ENCODE measurements at regions not wholly inside any gene's neighbourhood (a gene's known extent, or its start where the extent isn't known, plus 50 kb on each side); places are given as distances from the start of the nearest gene placed in this dataset.
"Not testable (repeated sequence)": the region's sequence is repeated elsewhere in the genome, so short reads cannot be mapped to it uniquely, and the experiment has no call there.

DNA sequence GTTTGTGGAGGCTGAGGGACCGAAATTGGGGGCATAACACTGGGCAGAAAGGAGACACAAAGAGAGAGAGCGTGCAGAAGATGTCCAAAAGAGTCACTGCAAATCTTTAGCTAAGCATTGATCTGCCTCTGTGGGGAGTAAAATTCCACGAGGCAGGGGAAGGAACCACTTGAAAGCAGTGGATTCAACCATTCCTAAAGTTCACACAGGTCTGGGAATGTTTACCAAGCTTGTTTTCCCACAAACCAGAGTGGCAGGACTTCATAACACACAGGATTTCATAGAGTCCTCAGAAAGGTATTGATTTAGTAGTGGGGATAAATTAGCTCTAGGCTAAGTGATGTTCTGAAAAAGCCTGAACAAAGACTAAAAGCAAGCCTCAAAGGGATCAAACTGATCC is 66.1 kb upstream of the RPL38 start:
- TF ChIP-seq POLR2A (IDR thresholded peaks at IDR 0.05; ENCODE audit: low read depth, low read length) = no peak
- no peak for FAIRE-seq
- no peak for DNase-seq (ENCODE audit: insufficient read length, low spot score)

DNA sequence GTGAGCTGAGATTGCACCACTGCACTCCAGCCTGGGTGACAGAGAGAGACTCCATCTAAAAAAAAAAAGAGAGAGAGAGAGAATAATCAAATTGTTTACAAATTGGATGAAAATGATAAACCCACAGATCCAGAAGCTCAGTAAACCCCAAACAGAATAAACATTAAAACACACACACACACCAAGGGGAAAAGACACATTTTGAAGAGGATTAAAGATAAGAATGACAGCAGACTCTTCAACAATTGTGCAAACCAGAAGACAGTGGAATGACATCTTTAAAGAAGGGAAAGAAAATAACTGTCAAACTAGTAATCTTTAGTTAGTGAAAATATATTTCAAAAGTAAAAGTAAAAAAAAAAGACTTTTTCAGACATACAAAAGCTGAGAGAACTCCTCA is 64.4 kb upstream of the RPL38 start:
- DNase-seq (ENCODE audit: insufficient read length, low spot score) = no peak
- no peak for FAIRE-seq
- no peak for TF ChIP-seq POLR2A (IDR thresholded peaks at IDR 0.05; ENCODE audit: low read depth, low read length)

DNA sequence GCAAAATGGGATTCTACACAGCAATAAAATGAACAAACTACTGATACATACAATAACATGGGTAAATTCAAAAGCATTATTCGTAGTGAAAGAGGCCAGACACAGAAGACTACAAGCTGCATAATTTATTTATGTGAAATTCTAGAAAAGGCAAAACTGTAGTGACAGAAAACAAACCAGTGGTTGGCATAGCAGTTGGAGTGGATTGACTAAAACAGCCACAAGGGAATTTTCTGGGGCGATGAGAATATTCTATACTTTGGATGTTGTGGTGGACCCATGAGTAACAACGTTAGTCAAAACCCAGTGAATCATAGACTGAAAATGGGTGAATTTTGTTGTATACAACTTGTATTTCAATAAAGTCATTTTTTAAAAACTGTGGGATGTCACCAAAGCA is 63.2 kb upstream of the RPL38 start:
- TF ChIP-seq POLR2A (IDR thresholded peaks at IDR 0.05; ENCODE audit: low read depth, low read length) = no peak
- DNase-seq (ENCODE audit: insufficient read length, low spot score) = no peak
- FAIRE-seq = no peak

DNA sequence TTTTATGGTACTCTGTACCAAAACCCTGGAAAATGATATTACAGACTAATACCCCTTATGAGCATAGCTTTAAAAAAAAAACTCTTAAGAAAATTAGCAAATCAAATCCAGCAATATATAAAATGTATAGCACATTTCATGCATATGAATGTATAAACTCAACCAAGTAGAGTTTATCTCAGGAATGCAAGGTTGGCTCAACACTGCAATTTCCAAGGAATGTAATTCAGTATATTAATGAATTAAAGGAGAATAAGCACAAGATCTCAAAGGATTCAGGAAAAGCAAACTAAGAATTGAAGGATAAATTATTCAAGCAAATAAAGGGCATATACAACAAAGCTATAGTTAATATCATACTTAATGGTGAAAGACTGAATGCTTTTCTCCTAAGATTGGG is 61.9 kb upstream of the RPL38 start:
- no peak for DNase-seq (ENCODE audit: insufficient read length, low spot score)

DNA sequence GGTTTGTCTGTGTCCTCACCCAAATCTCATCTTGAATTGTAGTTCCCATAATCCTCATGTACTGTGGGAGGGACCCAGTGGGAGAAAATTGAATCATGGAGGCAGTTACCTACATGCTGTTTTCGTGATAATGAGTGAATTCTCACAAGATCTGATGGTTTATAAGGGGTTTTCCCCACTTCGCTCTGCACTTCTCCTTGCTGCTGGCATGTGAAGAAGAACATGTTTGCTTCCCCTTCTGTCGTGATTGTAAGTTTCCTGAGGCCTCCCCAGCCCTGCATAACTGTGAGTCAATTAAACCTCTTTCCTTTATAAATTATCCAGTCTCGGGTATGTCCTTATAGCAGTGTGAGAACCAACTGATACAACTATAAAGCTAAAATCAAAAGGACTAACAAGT is 60.2 kb upstream of the RPL38 start:
- not testable (repeated sequence) for FAIRE-seq

More for the DNA sequence above, 61.9 kb upstream of the RPL38 start:
- FAIRE-seq = no peak
- no peak for TF ChIP-seq POLR2A (IDR thresholded peaks at IDR 0.05; ENCODE audit: low read depth, low read length)

DNA sequence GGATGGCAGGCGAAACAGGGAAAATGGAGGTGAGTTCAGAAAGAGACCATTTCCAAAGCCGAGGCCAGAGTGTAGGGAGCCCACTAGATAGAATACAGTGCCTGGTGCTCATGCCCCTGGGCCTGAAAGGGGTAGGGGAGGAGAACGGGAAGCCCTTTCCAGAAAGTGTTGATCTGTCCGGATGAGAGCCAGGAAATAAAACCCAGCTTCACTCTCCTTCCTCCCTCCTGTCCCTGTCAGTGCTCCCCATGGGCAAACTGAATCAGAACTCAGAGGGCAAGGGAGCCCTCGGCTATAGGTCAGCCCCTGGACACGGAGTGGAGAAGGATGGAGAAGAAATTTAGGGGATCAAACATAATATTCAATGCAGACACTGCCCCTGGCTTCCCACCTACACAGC is 57.7 kb upstream of the RPL38 start:
- no peak for TF ChIP-seq POLR2A (IDR thresholded peaks at IDR 0.05; ENCODE audit: low read depth, low read length)
- no peak for DNase-seq (ENCODE audit: insufficient read length, low spot score)
- no peak for FAIRE-seq

More for the DNA sequence above, 60.2 kb upstream of the RPL38 start:
- DNase-seq (ENCODE audit: insufficient read length, low spot score) = not testable (repeated sequence)

DNA sequence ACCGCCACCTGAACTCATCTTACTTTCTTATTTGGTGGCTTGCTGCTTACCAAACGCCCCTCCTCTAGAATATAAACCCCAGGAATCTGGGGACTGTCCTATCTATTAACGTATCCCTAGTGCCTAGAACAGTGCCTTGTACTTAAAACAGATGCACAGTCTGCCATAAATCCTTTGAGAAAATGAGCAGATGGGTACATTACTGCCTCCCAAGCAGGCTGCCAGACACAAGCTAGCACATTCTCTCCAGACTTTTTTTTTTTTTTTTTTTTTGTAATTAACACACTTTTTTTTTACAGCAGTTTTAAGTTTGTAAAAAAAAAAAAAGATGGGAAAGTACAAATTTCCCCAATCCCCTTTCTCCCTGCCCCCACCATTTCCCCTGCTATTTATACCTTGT is 57.3 kb upstream of the RPL38 start:
- no peak for DNase-seq (ENCODE audit: insufficient read length, low spot score)
- no peak for TF ChIP-seq POLR2A (IDR thresholded peaks at IDR 0.05; ENCODE audit: low read depth, low read length)
- FAIRE-seq = no peak

DNA sequence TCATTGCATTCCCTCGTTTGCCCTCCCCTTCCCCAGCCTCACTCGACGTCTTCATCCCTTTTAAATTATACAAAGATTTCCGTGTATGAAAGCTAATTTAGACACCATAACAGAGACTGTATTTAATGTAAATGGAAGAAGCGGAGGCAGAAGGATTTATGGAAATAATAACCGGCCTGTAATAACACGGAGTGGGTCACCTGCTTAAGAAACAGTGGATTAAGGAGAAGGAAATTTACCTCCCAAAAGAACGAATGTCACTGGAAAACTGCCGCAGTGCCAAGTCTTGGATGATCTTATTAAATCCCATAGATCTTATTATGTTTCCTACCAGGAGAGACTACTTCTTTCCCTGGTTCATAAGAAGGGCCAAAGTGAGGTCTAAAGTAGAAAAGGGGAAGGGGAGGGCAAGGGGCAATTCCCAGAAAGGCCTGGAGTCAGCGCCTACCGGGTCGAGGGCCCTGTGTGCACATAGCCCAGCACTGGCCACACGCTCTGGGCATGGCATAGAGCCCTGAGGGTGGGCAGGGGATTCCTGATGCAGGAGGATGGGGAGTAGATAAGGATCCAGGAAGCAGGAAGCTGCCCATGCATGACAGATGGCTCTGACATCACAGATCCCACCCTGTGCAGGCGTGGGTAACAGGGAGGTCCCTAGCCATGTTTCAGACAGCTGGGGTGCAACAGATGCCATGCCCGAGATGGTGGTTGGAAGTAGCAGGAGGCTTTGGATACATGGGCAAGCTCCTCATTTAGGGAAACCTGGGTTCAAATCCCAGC is 56.2 kb upstream of the RPL38 start:
- FAIRE-seq = no peak
- no peak for TF ChIP-seq POLR2A (IDR thresholded peaks at IDR 0.05; ENCODE audit: low read depth, low read length)
- no peak for DNase-seq (ENCODE audit: insufficient read length, low spot score)

DNA sequence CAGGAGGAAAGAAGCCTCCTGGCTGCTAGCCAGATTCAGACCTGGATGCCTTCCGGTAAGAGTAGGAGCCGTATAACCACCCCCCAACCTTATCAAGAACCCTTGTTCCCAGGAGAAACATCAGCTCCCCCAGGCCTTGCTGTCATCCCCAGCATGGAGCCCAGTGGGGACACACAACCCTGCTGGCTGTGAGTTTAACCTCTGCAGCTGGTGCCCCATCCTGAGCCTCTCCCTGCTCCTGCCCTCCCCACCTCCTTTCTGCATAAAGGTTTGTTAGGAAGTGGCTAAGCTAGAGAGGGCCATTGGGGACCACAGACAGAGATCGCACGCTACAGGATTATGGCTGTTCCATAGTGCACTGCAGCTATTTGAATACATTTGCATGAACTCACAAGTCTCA is 55.5 kb upstream of the RPL38 start:
- TF ChIP-seq POLR2A (IDR thresholded peaks at IDR 0.05; ENCODE audit: low read depth, low read length) = no peak
- FAIRE-seq = no peak
- no peak for DNase-seq (ENCODE audit: insufficient read length, low spot score)

DNA sequence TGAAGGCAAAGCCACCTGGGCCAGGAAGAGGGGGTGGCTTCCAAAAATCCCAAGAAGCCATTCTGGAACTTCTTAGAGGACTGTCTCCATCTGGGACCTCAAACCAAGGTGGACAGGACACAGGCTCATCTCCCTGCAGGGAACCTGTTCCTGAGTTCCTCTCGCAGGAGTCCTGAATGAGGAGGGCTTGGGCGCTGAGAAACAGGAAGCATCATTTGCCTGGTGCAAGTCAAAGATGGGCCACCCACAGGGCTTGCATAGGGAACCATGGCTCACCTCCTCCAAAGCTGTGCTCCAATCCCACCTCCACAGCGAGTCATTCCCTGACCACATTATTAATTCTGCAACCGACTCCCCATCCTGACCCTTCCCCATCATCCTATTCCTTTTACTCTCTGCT is 55.0 kb upstream of the RPL38 start:
- no peak for TF ChIP-seq POLR2A (IDR thresholded peaks at IDR 0.05; ENCODE audit: low read depth, low read length)
- FAIRE-seq (no peak), DNase-seq (ENCODE audit: insufficient read length, low spot score) (no peak)

DNA sequence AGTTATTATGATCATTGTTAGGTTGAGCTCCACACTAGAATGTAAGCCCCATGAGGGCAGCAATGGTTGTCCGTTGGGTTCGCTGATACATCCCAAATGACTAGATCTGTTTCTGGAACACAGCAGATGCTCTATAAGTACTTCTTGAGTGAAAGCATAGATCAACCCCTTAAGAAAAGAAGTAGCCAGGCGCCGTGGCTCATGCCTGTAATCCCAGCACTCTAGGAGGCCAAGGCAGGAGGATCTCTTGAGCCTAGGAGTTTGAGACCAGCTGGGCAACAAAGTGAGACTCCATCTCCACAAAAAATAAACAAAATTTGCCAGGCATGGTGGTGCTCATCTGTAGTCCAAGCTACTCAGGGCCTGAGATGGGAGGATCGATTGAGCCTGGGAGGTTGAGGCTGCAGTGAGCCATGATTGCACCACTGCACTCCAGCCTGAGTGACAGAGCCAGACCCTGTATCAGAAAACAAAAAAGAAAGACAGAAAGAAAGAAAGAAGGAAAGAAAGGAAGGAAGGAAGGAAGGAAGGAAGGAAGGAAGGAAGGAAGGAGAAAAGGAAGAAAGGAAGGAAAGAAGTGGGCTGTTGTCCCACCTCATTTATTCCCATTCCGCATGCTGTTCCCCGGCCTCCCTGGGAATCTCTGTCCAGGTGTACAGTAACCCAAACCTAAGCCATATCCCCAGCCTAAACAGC is 54.4 kb upstream of the RPL38 start:
- TF ChIP-seq POLR2A (IDR thresholded peaks at IDR 0.05; ENCODE audit: low read depth, low read length) = no peak
- FAIRE-seq (no peak), DNase-seq (ENCODE audit: insufficient read length, low spot score) (no peak)

DNA sequence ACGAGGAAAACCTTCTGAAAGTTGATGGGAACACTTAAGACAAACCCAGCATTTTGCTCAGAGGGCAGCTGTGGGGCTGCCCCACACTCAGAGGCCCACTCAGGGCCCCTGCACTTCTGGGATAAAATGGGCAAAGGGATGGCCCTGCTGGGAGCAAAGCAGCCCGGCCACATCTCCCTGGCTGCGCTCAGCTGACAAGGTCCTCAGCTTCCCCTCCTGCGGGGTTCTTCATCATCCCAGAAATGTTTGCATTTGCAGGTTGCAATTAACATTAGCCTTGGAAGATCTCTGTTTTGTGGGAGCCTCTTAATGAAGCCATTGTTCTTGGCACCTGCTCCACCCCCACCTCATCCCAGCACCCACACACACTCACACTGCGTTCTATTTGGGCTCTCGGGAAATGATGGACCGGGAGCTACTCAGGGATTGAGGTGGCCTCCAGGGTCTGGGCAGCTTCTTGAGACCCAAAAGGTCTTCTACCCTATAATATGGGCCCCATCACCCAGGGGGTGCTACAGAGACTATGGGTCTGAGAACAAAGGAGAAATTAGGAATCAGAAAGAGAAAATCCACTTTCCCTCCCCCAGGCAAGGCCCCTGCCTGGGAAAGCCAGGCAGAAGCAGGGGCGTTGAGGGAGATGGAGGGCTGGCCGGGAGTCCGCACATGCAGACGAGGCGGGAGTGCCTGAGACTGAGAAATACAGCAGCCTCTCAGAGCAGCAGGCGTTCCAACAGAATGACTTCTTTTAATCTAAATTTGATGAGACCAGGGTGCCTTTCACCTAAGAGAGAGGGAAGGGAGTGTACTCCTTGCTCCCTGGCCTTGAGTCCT is 53.7 kb upstream of the RPL38 start:
- DNase-seq (ENCODE audit: insufficient read length, low spot score) (no peak), FAIRE-seq (no peak)
- no peak for TF ChIP-seq POLR2A (IDR thresholded peaks at IDR 0.05; ENCODE audit: low read depth, low read length)

DNA sequence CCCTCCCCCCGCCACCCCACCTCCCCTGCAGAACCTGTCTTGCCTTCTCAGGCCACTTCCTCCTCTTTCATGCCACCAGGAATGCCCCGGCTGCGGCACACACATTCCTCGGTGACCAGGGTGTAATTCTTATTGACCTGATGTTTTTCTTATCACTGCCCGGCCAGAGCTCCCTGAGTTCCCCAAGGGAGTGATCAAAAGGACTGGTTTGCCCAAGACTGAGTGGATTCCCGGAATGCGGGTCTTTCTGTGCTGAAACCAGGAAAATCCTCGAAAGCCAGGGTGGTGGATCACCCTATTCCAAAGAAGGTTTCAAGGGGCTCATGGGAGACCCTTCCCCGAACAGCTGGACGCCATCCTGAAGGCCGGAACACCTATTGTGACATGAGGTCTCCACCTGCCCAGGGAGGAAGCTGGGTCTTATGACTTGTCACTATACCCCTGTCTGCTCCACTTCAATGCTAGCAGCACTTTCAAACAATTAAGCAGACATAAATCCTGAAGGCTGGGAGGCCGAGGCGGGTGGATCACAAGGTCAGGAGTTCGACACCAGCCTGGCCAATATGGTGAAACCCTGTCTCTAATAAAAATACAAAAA is 53.0 kb upstream of the RPL38 start:
- TF ChIP-seq POLR2A (IDR thresholded peaks at IDR 0.05; ENCODE audit: low read depth, low read length) = no peak
- no peak for FAIRE-seq
- no peak for DNase-seq (ENCODE audit: insufficient read length, low spot score)
